GM19455 (cell line): ENCODE measurements at regions not wholly inside any gene's neighbourhood (a gene's known extent, or its start where the extent isn't known, plus 50 kb on each side); places are given as distances from the start of the nearest gene placed in this dataset.
"Not testable (repeated sequence)": the region's sequence is repeated elsewhere in the genome, so short reads cannot be mapped to it uniquely, and the experiment has no call there.

Experiments used
- ATAC-seq: cut with Tn5 transposase; IDR thresholded peaks from one replicate; pipeline ENCODE4 v1.9.1; 2021; ENCODE audit not compliant: unreplicated experiment

DNA sequence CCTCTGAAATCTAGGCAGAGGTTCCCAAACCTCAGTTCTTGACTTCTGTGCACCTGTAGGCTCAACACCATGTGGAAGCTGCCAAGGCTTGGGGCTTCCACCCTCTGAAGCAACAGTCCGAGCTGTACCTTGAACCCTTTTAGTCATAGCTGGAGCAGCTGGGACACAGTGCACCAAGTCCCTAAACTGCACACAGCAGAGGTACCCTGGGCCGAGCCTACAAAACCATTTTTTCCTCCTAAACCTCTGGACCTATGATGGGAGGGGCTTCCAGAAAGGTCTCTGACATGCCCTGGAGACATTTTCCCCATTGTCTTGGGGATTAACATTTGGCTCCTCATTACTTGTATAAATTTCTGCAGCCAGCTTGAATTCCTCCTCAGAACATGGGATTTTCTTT lies 168.8 kb downstream of the TLE3 start:
- ATAC-seq, result not testable (repeated sequence)

DNA sequence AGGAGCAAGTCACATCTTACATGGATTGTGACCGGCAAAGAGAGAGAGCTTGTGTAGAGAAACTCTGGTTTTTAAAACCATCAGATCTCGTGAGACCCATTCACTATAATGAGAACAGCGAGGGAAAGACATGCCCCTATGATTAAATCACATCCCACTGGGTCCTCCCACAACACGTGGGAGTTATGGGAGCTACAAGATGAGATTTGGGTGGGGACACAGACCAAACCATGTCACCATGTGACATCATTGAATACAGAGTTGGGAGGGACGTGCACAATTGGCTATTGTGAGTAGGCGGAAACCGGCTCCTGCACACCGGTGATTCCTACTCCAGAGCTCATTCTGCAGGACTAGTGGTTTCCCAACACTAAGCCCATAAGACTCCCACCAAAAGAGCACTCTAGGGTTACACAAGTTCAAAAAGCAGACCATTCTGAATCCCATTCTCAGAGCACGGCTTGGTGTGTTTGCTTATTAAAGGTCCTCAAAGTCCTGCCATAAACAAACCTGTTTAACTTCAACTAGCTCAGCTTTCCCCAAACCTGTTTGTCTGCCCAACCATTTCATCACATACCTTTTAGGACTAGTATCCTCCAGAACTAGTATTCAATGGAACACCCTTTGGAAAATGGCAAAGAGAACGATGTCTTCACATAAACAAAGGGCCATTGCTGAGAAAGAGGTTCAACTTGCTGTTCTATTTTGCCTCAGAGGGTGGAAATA lies 167.6 kb downstream of the TLE3 start:
- ATAC-seq, result no peak

DNA sequence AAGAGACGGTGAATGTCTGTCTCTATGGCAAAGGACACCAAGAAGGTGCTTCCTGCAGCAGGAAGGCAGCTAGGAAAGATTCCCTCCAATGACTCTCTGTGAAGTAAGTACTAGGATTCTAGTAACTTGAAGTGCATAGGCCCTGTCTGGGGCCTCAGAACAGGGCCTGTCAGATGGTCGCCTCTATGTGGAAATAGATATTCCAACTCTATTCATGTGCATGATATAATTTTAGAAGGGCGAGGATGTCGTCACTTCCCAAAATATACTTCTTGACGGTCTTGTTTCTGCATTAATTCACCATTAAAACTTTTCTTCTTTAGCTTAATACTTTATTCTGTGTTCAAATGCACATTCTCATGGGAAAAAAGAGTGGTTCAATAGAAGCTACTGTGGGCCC lies 167.0 kb downstream of the TLE3 start:
- no peak for ATAC-seq

DNA sequence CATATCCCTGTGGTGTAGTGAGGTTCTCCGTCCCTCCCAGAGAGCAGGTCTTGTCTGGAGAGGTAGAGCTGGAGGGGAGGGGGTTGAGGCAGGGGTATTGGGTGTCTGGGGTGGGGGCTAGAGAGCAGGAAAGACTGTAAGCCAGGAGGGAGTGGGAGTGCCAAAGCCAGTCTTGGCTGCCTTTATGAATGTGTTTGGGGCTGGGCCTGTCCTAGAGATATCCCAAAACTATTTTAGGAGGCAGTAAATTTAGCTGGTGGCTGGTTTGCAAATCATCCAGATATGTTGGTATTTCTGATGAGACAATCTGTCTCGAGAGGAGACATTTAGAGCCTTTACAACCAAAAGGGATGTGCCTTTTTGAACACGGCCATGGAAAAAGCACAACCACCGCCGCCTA lies 166.6 kb downstream of the TLE3 start:
- no peak for ATAC-seq

DNA sequence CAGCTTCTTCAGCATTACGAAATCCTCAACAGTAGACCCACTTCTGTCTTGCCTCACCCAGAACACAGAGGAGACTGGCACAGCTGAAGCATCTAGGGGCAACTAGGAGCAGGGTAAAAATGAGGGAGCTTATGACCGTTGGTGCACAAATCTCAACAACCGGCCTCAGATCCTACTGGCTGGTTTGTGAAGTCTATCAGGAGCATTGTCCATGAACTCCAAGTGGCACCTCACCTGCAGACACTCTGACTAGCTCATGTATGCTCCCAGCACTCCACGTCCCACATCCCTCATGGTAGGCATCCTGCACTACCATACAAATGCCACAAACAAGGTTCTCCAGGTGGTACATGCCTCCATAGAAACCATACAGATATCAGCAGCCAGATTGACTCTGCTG lies 163.1 kb downstream of the TLE3 start:
- ATAC-seq, result no peak

DNA sequence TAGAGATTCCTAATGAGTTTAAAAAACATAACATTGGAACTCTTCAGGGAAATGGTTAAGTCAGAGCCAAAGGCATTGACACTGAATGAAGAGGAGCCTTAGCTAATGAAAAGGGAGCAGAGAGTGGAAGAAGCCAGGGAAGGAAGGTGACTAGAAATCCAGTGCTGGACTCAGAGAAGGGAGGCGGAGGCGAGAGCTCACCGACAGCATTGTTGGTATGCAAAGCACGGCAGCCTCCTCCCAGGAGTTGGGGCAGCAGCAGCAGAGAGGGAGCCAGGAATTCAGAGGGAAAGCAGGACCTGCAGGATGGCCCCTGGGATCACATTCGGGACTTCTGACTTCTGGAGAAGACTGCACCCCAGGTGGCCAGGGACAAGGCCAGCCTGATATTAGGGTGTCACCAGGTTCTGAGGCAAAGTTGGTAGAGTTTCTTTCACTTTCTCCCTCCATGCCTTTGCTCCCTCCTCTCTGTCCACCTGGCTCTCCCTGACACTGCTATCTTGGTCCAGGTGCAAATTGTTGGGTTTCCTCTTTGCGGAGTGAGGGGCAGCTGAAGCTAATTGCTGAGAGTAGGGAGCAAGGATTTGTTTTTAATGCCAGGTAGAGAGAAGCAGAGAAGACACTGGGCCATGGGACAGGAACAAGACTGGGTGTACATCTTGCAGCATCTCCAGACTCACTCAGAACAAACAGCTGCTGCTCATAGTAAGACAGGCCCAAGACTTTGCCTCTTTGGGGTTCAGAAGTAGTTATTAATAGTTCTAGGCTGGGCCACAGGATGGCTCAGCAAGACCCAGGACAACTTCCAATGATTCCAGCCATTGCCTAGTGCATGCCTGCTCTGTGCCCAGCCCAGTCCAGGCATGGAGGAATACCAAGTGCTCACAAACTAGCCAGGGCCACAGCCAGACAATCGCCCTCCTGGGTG lies 157.9 kb downstream of the TLE3 start:
- ATAC-seq, result no peak

DNA sequence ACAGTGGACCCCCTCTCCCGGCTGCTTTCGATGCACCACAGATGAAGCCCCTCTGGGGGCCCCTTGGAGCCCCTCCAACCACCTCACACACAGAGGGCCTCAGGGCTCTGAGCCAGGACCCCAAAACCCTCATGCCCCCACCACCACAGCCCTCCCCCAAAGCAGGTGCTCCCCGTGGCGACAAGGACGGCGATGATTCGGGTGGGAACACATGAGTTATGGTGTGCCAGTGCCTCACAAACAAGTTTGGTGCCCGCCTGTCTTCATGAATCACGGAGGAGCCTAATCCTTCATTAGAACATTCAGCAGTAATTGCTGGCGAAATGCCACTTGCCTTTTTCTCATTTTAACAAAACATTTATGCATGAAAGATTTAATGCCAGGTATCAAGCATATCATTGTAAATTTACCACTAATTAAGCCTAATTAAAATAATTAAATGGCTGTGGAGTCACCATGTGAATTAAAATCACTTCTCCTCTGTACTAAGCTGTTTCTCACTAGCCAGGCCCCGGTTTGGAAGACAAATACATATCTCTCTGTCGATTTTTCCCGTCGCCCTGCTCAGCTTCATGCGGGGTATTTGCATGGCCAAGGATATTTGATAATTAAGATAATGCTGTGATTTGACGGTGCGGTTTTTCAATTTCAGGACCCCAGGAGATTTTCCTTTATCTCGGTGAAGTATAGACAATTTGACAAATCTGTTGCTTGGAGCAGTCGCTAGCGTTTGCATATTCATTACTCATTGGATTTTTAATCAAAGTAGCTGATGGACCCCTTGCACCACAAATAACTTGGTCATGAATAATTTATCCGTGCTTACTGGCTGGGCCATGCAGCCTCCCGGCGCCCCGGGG lies 157.0 kb downstream of the TLE3 start:
- ATAC-seq, result no peak

DNA sequence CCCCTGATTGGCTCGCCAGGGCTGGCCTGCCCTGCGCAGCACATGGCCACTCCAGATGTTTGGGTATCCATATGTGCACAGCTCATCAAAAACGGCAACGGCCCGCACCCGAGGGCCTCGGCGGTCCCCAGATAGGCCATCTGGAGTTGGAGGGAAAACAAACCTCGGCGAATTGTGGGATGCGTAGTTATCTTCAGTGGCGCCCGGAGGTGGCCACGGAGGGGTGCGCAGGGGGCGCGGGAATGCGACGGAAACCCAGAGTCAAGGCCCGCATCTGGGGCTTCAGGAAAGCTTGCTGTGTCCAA lies 156.5 kb downstream of the TLE3 start:
- ATAC-seq, result no peak

DNA sequence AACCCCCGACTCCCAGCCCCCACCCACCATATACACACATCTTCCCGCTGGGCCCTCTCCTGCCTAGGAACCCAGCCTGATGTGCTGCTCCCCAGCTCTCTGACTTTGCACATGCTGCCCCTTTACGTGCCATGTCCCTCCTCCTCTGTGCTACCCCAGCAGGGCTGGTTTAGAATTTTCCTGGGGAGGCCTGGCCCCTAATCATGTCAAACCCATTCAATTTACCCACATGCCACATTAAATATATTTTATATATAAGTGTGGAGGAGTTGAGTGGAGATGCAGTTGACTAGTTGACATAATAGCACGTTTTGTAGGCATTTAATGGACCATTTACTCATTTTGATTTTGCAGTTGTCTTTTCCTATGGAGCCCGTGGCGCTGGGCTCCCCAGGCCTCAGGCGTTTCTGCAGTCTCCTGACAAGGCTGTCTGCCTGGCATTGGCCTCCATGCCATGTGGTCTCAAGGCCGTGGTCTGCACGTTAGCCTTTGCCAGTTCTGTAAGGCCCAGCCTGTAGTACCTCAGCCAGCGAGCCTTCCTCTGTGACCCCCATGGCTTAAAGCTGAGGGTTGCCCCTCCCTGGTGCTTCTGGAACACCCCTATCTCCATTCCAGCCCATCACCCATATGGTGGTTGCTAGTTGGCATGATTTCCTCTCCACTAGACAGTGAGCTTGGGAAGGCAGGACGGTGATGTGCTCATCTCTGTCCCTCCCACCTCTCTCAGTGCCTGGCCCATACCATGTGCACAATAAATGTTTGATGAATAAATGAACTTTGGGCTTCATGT lies 155.8 kb downstream of the TLE3 start:
- no peak for ATAC-seq

DNA sequence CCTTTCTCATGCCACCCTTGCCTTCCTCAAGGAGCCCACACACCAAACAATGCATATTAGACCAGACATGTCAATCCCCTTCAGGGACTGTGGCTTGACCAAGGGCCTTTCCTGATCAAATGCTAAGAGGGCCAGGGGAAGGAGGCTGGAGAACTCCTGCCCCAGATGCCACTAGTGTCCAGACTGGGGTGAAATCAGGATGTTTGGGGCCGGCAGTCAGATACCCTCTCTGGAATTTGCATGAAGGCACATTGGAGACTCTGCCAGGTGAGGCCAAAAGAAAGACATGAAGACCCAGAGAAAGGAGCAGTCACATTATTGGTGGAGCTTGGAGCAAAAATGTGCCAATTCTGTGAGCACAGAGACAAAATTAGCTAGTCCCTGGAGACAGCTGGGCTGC lies 154.1 kb downstream of the TLE3 start:
- no peak for ATAC-seq

DNA sequence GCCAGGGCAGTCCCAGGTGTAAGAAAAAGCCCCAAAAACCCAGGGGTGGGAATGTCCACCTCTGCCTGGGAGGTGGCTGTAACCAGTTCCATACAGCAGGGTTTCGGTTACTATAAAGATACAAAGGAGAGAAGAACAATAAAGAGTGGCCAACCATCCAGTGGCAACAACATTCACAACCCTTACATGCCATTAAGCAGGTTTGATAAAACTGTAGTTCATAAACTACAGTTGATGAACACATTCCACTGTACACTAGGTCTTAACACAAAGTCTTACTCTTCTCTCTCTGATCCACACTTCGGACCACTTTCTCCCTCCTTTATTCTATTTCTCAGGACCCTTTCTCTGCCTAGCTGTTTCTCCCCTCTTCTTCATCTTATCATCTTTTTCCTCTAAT lies 152.0 kb downstream of the TLE3 start:
- no peak for ATAC-seq

DNA sequence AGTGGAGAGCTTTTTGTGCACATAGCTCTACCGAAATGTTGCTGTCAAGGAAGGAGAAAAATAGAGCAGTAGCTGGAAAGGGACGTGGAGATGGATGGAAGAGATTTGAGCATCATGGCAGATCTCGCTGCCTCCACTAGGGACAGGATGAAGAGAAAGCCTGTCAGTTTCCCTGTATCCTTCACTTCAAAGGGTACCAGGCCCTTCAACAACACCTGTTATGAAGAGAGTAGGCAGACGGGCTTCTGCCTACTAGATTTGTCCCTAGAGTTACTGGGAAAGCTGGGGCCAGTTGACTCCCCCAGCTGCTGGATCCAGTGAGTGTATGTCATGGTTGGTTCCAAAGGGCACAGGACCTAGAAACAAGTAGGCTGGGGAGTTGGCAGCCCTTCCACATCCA lies 150.8 kb downstream of the TLE3 start:
- ATAC-seq, result no peak

DNA sequence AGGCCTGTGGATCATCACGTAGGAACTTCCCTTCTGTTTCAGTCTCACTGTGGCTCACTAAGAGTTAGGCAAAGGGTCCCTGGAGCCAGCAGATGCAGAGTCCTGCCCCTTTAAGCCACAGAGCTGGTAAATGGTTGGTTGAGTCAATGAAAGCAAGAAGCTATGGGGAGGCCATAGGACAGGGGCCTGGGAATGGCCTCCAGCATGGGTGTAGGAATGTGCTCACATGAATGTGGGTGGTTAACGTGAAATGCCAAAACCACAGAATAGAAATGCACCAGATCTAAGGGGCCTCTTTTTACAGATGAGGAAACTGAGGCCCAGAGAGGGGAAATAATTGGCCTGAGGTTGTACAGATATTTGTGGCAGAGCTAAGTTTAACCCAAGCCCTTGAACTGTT lies 150.3 kb downstream of the TLE3 start:
- ATAC-seq, result no peak

DNA sequence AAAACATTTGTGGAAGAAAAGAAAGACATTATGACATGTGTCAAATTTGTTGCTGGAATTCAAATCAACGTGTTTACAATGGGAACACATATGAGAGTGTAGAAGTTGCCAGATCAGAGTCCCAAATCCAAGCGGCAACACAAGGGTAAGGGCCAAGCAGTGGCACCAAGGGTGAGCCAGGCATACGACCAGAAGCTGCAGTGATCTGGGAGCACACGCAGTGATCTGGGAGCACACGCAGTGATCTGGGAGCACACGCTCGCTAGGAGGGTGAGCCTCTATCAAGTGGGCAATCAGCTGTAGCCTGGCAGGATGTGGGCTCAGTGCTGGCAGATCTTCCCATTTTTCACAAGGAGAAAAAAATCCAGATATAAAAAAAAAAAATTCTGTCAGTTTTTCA lies 148.2 kb downstream of the TLE3 start:
- no peak for ATAC-seq

DNA sequence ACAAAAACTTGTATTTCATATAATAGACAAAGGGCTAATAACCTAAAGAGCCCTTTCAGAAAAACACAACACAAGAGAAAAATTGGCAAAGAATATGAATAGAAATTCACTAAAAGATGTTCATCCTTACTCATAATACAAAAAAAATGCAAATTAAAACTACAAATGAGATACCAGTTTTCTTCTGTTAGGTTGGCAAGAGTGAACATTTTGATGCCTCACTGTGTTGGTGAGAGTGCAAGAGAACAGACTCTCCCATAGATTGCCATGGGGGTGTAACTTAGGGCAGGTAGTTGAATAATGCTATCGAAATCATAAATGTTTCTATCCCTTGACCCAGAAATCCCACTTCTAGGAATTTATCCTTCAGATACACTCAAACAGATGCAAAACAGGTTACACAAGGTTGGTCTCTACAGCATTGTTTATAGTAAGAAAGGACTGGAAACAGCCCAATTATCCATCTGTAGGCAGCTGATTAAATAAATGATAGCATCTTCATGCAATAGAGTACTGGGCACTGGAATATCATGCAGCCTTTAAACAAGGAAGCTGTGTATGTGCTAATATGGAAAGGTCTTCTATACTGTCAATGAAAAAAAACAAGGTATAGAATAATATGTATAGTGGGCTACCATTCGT lies 146.3 kb downstream of the TLE3 start:
- ATAC-seq, result no peak

DNA sequence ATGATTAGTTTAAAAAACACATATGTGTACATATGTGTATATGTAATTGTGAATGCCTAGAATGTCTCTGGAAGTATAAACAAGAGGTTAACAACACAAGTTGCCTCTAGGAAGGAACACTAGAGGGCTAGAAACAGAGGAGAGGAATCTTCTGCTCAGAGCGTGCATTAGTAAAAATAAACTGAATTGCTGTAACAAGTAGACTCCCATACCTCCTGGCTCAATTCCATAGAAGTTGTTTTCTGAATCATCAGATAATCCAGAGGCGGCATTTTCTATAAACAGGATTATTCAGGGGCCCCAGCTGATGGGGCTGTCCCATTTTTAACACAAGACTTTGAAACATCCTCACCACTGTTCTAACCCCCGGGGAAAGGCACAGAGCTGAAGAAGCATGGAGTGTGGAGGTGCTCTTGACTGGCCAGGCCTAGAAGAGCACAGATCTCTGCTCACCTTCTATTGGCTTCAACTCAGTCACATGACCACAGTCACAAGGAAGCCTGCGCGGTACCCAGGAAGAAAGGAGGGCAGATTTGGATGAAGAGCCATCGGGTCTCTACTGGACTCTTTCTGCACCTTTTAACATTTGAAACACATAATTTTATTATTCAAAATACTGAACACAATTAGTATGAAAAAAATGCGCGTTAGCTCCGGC lies 145.7 kb downstream of the TLE3 start:
- ATAC-seq, result no peak

DNA sequence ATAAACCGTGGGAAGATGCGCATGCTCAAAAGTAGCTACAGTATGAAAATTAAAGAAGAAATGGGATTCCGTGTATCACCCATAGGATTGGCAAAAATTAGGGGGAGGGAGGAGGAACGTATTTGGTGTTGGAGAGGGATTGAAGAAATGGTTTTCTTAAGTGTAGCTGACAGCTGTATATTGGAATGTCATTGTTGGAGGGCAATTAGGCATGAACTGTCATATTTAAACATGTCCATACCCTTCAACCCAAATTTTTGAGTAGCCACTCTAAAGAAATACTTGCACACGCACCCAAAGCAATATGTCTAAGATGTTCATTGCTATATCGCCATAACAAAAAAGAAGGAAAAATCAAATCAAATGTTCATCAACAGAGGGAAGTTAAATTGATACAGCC lies 144.7 kb downstream of the TLE3 start:
- ATAC-seq, result no peak

DNA sequence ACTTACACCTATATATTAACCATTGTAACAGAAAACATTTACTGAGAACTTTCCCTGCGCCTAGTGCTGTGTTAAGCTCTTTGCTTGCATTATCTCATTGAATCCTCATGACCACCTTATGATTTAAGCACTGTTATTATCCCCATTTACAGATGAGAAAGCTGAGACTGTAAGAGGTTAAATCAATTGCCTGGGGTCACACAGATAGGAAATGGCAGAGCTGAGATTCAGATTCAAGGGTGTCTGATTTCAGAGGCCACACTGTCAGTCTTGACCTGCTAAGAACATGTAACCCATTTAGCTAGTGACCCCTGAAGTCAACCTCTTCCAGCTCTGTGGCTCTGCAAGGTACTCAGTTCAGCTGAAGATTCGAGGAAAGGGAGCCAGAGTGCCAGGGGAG lies 143.9 kb downstream of the TLE3 start:
- ATAC-seq, result no peak

DNA sequence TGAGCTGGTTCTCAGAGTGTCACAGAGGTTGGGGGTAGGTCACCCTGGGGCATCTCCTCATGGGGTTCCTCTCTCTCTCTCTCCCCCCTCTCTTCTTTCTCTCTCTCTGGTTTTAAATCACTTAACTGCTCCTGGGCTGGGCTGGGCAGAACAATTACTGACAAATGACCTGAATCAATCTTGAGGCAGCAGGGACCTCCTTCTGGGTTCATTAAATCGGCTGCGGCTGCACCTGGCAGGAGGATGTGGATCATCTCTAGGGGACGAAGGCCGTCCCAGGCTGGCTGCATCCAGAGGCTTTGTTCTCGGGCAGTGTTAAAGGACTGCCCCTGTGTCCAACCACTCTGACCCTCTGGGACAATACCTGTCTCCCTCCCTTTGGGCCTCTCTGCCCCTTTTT lies 143.1 kb downstream of the TLE3 start:
- no peak for ATAC-seq
